Panc1 (cell line): ENCODE measurements at regions not wholly inside any gene's neighbourhood (a gene's known extent, or its start where the extent isn't known, plus 50 kb on each side); places are given as distances from the start of the nearest gene placed in this dataset.

Experiments
- ATAC-seq: fragments of 200-7000 bp; cut with Tn5 transposase; 2 replicates; pipeline ENCODE4 v1.9.1; 2020; ENCODE audit warnings: mild to moderate bottlenecking, moderate library complexity
- BruUV-seq: library from RNA; stranded (reverse); fragments of 400-500 nt; replicated peaks from 2 replicates; lab custom pipeline; 2021; lab: Mats Ljungman, UMichigan
- CTCF ChIA-PET: fragments of 300-600 bp; sonication (Branson Sonifier 250); formaldehyde crosslinking; loops from one replicate; lab custom pipeline; 2022; ENCODE audit warnings: antibody characterized with exemption; lab: Charles Lee
- POLR2A ChIA-PET: fragments of 300-600 bp; sonication (Branson Sonifier 250); formaldehyde crosslinking; loops from one replicate; lab custom pipeline; 2022; ENCODE audit warnings: antibody characterized with exemption; lab: Charles Lee
- DNase-seq: peaks from one replicate; pipeline ENCODE4 v3.0.0-alpha.2; 2010; ENCODE audit warnings: low read depth, low spot score
- H3K27ac ChIP-seq: 2 replicates; pipeline ENCODE4 v1.5.1; 2011; ENCODE audit warnings: mild to moderate bottlenecking, low read length, inconsistent platforms
- H3K27me3 ChIP-seq: fragments of 200-500 bp; sonication (Bioruptor generic); 2 replicates; pipeline ENCODE4 v1.6.0; 2014; ENCODE audit warnings: low read length, inconsistent platforms; ENCODE audit not compliant: control insufficient read depth, insufficient read depth
- H3K36me3 ChIP-seq: fragments of 200-500 bp; sonication (Bioruptor generic); 2 replicates; pipeline ENCODE4 v1.5.1; 2014; ENCODE audit warnings: inconsistent platforms, mild to moderate bottlenecking, low read length, moderate library complexity; ENCODE audit not compliant: control insufficient read depth, insufficient read depth
- H3K4me1 ChIP-seq: 2 replicates; pipeline ENCODE4 v1.5.1; 2011; ENCODE audit warnings: inconsistent platforms, mild to moderate bottlenecking, low read length, moderate library complexity; ENCODE audit not compliant: control insufficient read depth, insufficient read depth
- H3K4me3 ChIP-seq, 2 experiments: 2 replicates each; pipeline ENCODE4 v1.5.1; 2011 to 2012; ENCODE audit warnings: low read depth in 2 of 2, low read length in 2 of 2, mild to moderate bottlenecking in 2 of 2, inconsistent platforms in 1 of 2, moderate library complexity in 1 of 2
- H3K9me3 ChIP-seq: fragments of 200-500 bp; sonication (Bioruptor generic); 2 replicates; pipeline ENCODE4 v1.5.1; 2014; ENCODE audit warnings: low read depth, mild to moderate bottlenecking, inconsistent platforms, low read length, moderate library complexity; ENCODE audit not compliant: control insufficient read depth, insufficient read depth
- POLR2AphosphoS5 ChIP-seq: IDR thresholded peaks from 2 replicates; pipeline ENCODE4 v1.6.1; 2012; ENCODE audit warnings: mild to moderate bottlenecking, low read depth, low read length, moderate library complexity
- SIN3A ChIP-seq: IDR thresholded peaks from 2 replicates; pipeline ENCODE4 v1.6.1; 2012; ENCODE audit warnings: low read depth, mild to moderate bottlenecking, low read length, moderate library complexity, borderline replicate concordance; ENCODE audit not compliant: insufficient read depth
- TCF7L2 ChIP-seq: IDR thresholded peaks from 2 replicates; pipeline ENCODE4 v1.6.1; 2011; ENCODE audit warnings: mild to moderate bottlenecking, low read depth, low read length, inconsistent platforms
- in situ Hi-C: cut with HindIII; loops from 2 replicates; pipeline ENCODE4 v1.10.0; 2016; ENCODE audit warnings: low sequenced_read_pairs, low pct_unique_long_range_greater_than_20kb
- intact Hi-C: fragments of 100-400 bp; cut with micrococcal nuclease; formaldehyde crosslinking; loops from one replicate; pipeline ENCODE4 v1.10.0; 2022; ENCODE audit not compliant: unreplicated experiment
- TF ChIP-seq, protein P1 (sequence below), 2 experiments: IDR thresholded peaks; 2 replicates each; pipeline ENCODE4 v1.6.1; 2011 to 2012; ENCODE audit warnings: low read depth in 2 of 2, control low read depth in 1 of 2, low read length in 1 of 2, mild to moderate bottlenecking in 1 of 2, moderate library complexity in 1 of 2; ENCODE audit not compliant: insufficient read depth in 1 of 2
- TF ChIP-seq, protein P2 (sequence below): fragments of 450-650 bp; IDR thresholded peaks from 2 replicates; pipeline ENCODE4 v1.5.1; 2017; ENCODE audit warnings: mild to moderate bottlenecking

GRCh38 chr4:157978680-157979361, 194.0 kb downstream of the GASK1B start:
- CTCF ChIA-PET: no interaction called here

DNA sequence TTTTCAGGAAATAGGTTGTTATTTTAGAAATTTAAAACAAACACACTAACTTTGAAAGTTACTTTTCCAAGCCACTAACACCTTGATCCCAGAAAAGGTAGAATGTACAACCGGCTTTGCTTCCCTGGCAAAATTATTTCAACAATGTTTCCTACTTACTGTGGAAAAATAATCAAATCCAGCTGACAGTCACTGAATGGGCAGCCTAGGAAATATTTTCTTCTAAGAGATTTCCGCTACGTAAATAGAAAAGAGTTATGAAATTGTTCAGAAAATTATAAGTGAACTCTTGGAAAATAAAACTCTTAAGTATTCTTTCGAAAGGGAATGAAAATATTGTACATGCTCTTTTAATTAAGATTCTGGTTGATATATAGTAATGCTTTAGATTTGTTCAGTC, 195.7 kb downstream of the GASK1B start:
- intact Hi-C loops: no loop called here
- BruUV-seq: no TSS peak
- H3K4me3 ChIP-seq: no peak overlapping the region
- H3K4me1 ChIP-seq: no peaks in the 10 kb centered on the region
- no peak for ATAC-seq
- ChIA-PET POLR2A (no interaction called here), CTCF (no interaction called here)
- no peak overlapping the region for H3K27ac ChIP-seq
- TF ChIP-seq, protein P1, sequence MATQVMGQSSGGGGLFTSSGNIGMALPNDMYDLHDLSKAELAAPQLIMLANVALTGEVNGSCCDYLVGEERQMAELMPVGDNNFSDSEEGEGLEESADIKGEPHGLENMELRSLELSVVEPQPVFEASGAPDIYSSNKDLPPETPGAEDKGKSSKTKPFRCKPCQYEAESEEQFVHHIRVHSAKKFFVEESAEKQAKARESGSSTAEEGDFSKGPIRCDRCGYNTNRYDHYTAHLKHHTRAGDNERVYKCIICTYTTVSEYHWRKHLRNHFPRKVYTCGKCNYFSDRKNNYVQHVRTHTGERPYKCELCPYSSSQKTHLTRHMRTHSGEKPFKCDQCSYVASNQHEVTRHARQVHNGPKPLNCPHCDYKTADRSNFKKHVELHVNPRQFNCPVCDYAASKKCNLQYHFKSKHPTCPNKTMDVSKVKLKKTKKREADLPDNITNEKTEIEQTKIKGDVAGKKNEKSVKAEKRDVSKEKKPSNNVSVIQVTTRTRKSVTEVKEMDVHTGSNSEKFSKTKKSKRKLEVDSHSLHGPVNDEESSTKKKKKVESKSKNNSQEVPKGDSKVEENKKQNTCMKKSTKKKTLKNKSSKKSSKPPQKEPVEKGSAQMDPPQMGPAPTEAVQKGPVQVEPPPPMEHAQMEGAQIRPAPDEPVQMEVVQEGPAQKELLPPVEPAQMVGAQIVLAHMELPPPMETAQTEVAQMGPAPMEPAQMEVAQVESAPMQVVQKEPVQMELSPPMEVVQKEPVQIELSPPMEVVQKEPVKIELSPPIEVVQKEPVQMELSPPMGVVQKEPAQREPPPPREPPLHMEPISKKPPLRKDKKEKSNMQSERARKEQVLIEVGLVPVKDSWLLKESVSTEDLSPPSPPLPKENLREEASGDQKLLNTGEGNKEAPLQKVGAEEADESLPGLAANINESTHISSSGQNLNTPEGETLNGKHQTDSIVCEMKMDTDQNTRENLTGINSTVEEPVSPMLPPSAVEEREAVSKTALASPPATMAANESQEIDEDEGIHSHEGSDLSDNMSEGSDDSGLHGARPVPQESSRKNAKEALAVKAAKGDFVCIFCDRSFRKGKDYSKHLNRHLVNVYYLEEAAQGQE (IDR thresholded peaks at IDR 0.05; ENCODE audit: insufficient read depth in 1 of 2, low read depth in 2 of 2, low read length in 1 of 2): no peak
- TF ChIP-seq, protein P2, sequence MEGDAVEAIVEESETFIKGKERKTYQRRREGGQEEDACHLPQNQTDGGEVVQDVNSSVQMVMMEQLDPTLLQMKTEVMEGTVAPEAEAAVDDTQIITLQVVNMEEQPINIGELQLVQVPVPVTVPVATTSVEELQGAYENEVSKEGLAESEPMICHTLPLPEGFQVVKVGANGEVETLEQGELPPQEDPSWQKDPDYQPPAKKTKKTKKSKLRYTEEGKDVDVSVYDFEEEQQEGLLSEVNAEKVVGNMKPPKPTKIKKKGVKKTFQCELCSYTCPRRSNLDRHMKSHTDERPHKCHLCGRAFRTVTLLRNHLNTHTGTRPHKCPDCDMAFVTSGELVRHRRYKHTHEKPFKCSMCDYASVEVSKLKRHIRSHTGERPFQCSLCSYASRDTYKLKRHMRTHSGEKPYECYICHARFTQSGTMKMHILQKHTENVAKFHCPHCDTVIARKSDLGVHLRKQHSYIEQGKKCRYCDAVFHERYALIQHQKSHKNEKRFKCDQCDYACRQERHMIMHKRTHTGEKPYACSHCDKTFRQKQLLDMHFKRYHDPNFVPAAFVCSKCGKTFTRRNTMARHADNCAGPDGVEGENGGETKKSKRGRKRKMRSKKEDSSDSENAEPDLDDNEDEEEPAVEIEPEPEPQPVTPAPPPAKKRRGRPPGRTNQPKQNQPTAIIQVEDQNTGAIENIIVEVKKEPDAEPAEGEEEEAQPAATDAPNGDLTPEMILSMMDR: no peak
- no peak for TF ChIP-seq TCF7L2
- no peak for TF ChIP-seq SIN3A
- no peak for TF ChIP-seq POLR2AphosphoS5
- no peaks in the 10 kb centered on the region for H3K27me3 ChIP-seq
- H3K36me3 ChIP-seq: no peaks in the 10 kb centered on the region; the same call in 1 of the 2 replicates
- H3K9me3 ChIP-seq: no peaks in the 10 kb centered on the region
- in situ Hi-C loops: no loop called here
- no peak for DNase-seq

More at GRCh38 chr4:157978680-157979361, 194.0 kb downstream of the GASK1B start:
- in situ Hi-C loops (no loop called here), intact Hi-C loops (loop anchor here (2.0 kb wide), 1 partner anchor 762 kb away; no protein-coding TSS in a partner anchor)
- H3K36me3 ChIP-seq: no peaks in the 10 kb centered on the region; the same call in 1 of the 2 replicates
- H3K27ac ChIP-seq: no peak overlapping the region
- no TSS peak for BruUV-seq
- no peak for TF ChIP-seq SIN3A
- TF ChIP-seq, protein P2: peak; percentile 80
- peak; percentile 42 for DNase-seq
- peak; percentile 80 for ATAC-seq
- no peaks in the 10 kb centered on the region for H3K9me3 ChIP-seq
- H3K4me3 ChIP-seq: no peak overlapping the region
- H3K4me1 ChIP-seq: no peaks in the 10 kb centered on the region
- H3K27me3 ChIP-seq: no peaks in the 10 kb centered on the region
- POLR2A ChIA-PET: no interaction called here
